ENCODE measurements at regions not wholly inside any gene's neighbourhood (a gene's known extent, or its start where the extent isn't known, plus 50 kb on each side); places are given as distances from the start of the nearest gene placed in this dataset.

DNA sequence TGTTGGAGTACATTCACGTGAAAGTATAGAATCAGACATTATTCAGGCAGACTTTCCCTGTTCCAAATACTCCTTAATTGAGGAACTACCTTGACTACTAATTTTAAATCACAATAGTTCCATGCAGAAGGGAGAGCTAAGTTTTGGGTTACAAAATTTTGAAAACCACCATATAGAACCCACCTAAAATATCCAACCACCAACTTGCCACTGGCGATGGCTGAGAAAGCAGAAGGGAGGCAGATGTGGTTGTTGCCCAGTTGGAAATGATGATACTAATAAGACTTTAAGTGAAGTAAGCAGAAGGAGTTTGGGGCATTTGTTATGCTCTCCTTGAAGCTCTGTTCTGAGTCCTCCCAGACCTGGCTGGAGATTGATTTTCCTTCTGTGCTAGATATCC, 190.7 kb downstream of the HLX start:
- no peak for DNase-seq (ENCODE audit: low read depth)

GRCh38 chr1:221071777-221072176, 192.5 kb downstream of the HLX start:
- DNase-seq (ENCODE audit: low read depth): no peak

GRCh38 chr1:221072214-221072613, 193.0 kb downstream of the HLX start:
- DNase-seq (ENCODE audit: low read depth): no peak

DNA sequence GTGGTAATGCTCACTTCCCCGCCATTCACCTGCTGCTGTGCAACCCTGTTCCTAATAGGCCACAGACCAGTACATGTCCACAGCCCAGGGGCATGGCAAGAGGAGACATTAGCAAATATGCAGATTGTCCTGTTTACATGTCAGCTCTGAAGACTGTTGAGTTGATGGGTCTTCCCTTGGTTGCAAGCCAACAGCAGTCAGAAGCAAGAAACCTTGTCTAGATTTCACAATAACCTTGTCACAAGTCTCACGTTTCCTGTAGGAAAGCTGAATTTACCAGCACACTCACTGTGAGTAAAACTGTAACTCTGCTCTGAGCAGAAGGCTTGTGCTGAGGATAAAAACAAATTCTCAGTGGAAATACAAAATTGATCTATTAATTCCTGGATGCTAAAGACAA, 195.1 kb downstream of the HLX start:
- DNase-seq (ENCODE audit: low read depth): peak; percentile 11

- DNase-seq (ENCODE audit: low read depth): no peak
These were observed 196.7 kb downstream of the HLX start for GRCh38 chr1:221075911-221076310.

- DNase-seq (ENCODE audit: low read depth): peak; percentile 18
These were observed 197.2 kb downstream of the HLX start for GRCh38 chr1:221076391-221076811.

DNA sequence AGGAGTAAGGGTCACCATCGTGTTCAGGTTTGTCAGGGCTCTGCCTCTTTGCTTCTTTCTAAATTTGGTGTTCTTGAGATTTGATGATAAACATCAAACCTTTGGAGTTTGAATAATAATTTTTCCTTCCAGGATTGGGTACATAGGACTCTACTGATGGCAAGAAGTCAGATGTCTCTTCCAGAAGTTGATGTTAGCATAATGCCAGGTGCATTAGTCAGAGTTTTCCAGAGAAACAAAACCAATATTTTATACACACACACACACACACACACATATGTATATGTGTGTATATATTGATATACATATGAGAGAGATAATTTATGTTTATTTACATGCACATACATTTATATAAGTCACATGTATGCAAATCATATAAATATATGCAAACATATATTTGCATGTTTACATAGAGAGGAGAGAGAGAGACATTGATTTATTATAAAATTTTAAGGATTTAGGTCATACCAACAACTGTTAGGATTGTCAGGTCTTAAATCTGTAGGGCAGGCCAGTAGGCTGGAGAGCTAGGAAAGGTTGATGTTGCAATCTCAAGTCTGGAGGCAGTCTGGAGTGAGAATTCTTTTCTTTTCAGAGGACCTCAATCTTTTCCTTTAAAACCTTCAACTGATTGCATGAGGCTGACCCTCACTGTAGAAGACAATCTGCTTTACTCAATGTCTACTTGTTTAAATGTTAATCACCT, 199.2 kb downstream of the HLX start:
- peak; percentile 28 for DNase-seq (ENCODE audit: low read depth)

DNA sequence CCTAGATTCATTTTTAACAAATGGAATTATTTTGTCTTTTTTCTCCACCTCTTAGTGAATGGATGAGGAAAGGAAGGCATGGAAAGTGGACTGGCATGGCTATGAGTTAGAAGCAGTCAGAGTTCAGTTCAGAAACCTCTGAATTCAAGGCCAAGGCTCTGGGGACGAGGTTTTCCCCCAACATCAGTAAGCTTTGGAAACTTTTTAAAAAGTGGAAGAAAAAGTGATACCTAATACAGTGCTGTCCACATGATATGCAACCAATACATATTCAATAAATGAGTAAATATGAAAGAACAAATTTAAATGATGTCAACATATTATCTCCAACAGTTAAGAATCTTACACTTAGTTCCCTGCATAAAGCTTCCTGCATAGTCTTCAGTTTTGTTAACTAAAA, 204.7 kb downstream of the HLX start:
- no peak for DNase-seq (ENCODE audit: low read depth)

DNA sequence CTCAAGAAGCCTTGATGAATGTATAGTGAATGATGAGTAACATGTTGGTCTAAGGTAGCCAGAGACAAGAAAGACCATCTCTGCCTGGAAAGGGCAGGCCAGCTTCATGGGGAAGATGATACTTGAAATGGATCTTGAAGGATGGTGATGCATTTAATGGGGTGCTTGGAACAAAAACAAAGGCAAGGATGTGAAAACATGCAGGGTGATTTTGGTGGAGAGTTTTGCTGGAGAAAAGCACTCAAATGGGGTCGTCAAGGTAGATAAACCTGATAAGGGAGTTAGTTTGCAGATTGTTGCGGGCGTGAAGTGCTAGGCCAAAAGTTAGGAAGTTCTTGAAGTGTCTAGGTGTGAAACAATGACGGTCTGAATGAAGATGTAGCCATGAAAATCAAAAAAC, 205.4 kb downstream of the HLX start:
- DNase-seq (ENCODE audit: low read depth): no peak

GRCh38 chr1:221085701-221086375, 206.6 kb downstream of the HLX start:
- peak; percentile 60 for DNase-seq (ENCODE audit: low read depth)

GRCh38 chr1:221087919-221088318, 208.7 kb downstream of the HLX start:
- DNase-seq (ENCODE audit: low read depth): peak; percentile 55

DNA sequence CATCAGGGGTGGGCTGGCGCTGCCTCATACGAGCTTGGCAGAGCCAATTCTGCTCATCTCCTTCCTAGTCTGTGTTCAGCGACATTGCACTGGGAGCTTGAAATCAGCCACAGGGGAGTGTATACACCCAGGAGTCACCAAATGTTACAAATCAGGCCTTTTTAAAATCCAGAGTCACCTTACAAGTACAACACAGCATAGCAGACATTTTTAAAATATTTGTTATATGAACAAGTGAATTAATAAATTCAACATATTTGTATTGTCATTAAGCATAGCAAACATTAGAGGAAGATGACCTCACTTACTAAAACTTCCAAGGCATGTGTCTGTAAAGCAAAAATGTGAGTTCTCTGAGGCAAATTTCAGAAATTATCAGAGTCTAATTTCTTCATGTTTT, 210.0 kb downstream of the HLX start:
- DNase-seq (ENCODE audit: low read depth): peak; percentile 76

DNA sequence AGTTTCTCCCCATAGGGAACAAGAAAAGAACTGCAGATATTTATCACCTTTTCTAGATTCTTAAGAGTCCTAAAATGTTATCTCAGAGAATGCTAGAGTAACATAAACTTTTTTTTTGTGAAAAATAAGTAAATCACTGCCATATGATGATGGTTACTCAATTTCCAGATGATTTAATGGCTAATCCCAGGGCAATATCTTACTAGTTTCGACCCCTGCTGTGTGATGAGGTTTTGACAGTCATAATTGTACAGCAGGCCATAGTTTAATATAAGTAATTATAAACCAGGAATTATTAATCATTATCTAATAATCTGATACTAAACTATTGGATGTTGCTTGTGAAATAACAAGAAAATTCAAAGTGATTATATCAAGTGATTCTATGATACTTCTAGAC, 210.6 kb downstream of the HLX start:
- no peak for DNase-seq (ENCODE audit: low read depth)

DNA sequence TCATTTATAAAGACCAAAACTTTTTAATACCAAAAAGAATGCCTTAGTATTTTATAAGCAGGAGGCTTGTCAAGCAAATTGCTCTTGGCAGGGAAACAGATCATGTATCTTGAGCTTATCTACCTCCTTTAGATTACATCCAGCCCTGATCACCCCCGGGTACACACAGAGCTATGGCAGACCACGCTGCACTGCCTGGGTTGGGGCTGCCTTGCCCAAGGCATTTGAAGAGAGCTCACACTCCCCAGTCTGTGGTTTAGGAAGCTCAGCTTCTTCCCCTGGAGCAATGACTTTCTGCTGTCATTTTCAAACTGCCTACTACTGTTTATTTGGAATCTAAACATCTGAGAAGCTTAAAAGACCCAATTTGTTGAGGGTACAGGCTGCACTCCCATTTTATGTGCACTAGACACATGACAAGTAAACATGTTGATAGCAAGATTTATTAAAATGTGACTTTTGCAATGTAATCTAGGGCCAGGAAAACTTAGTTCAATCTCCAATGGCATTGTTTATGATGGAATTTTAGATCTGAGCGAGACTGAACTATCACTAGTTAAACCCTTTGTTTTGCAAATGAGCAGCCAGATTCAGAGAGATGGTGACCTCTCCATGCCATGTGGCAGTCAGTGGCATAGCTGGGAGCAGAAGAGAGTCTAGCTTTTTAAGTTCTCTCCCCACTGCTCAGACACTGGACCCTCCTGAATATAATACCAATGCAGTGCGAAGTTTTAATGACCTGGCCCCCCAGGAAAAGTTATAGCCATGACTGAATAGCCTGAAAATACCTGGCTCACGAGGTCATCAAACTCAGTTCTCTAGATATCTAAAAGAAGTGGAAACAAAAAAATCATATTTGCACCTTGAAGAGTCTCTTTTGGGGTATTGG, 214.9 kb downstream of the HLX start:
- DNase-seq (ENCODE audit: low read depth): peak; percentile 58

GRCh38 chr1:221097479-221098281, 218.4 kb downstream of the HLX start:
- peak; percentile 98 for DNase-seq (ENCODE audit: low read depth)

DNA sequence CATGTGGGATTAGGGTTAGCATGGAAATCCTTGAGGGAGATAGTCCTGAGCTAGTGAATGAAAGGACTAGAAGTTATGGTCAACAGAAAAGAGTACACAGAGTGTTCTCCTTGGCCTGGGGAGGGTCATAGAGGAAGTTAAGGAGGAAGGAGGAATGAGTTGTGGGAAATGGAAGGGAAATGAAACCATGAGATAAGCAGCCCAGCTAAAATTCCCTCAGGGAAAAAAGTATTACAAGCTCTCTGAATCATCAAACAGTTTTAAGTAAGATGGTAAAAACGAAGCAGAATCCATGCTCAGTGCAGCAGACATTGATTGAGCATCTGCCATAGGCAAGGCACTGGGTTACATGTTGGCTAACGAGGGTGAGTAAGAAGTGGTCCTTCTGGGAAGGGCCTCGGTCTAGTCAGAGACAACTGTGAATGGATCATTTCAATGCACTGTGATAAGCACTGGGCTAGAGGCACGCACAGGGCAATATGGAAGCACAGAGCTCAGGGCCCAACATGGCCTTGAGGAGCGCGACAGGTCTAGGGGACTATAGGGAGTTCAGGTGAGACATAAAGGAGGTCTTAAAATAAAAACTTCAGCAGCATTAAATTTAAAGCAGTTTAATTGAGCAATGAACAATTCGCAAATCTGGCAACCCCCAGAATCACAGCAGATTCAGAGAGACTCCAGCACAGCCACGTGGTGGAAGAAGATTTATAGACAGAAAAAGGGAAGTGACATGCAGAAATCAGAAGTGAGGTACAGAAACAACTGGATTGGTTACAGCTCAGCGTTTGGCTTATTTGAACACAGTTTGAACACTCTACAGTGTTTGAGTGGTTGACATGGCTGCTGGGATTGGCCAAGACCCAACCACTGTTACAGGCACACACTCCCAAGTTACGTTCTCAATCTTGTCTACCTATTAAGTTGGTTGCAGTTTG, 219.5 kb downstream of the HLX start:
- DNase-seq (ENCODE audit: low read depth): peak; percentile 65

DNA sequence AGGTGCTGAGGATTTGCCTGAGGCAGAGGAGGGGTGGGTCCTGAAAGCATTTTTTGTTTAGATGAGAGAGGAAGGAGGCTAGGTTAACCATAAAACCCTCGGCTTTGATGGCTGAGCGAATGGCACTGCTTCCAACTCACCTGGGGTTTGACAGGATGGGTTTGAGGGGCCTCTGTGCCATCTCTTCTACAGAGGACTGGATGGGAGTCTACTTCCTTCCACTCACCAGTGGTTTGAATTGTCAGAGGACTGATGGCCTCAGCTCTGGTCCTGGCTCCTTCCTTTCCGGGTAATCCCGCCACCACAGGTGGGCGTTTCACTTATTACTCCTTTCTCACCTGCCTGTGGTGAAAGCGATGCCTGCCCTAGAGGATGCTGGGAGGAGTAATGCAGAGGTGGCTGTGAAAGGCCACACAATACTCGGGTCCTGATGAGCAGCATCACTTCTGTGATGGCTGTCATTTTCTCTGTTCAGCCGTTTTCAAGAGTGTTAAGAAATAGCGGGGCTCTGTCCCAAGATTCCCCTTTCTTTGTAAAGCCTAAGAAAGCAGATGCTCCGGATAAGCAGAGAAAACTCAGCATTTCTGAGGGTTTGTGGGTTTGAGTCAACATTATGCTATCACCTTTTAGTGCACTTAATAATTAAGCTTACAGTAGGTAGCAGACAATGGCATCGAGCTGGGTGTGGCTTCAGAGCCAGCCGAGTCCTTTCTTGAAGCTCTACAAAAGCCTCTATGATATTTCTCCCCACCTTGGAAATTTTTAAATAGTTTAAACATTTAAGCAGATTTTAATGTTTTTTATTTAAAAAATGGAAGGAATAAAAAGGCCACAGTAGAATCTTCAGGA, 220.7 kb downstream of the HLX start:
- DNase-seq (ENCODE audit: low read depth): no peak

DNA sequence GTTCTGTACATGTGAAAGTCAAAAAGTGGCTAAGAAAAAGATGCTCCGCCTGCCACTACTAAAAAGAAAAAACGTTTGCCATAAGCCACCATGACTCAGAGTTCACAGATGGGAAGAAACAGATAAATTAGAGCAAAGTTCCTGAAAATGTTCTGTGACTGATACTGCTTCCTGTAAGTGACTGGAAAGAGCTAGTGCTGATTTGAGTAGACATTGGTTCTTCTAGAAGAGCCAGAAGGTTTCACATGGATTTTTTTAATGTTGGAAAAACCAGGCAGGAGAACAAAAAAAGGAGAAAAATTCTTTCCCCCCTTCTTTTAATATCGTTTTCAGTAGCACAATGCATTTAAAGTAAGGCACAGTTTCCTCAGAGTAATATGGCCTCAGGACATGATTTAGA, 221.4 kb downstream of the HLX start:
- DNase-seq (ENCODE audit: low read depth): peak; percentile 95

- peak; percentile 93 for DNase-seq (ENCODE audit: low read depth)
These were observed 222.8 kb downstream of the HLX start for GRCh38 chr1:221101807-221102605.

Measured in EH (cell line).